ENCODE measurements at regions not wholly inside any gene's neighbourhood (a gene's known extent, or its start where the extent isn't known, plus 50 kb on each side); places are given as distances from the start of the nearest gene placed in this dataset.

DNA sequence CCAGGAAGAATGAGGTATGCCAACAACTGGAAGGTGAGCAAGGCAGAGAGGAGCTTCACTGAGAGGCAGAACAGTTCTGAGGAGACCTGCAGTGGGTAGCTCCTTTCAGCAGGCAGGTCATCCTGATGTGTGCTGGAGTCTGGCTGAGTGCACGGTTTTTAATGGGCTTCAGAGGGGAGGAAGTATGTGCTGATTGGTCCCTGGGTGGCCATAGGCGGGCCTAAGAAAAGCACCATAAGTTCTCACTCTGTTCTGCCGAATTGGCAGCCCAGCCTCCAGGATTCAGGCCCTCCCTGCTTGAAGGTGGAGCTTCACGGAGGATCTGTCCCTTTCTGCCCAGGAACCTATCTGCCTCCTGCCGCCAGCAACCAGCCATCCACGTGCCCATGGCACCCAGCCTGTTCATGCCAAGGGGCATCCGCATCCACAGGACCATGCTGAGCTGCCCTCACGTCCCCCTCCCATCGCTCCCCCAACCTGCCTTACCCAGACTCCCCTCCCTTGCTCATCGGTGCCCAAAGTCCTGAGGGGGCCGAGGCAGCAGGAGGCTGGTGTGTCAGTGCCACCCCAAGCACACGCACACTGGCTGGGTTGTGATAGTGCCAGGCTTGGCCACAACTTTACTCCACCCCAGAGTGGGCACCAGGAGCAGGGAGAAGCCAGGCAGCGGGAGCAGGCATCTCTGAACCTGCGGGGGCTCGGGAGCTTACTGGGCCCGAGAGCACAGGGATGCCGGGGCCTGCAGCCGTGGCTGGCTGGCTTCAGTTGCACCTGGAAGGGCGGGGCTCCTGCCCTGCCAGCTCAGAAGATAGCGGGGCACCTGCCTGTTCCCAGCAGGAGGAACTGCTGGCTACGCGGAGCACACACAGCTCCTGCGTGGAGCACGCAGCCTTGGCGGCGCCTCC lies 608.4 kb upstream of the FOXG1 start:
- TF ChIP-seq, protein P1, sequence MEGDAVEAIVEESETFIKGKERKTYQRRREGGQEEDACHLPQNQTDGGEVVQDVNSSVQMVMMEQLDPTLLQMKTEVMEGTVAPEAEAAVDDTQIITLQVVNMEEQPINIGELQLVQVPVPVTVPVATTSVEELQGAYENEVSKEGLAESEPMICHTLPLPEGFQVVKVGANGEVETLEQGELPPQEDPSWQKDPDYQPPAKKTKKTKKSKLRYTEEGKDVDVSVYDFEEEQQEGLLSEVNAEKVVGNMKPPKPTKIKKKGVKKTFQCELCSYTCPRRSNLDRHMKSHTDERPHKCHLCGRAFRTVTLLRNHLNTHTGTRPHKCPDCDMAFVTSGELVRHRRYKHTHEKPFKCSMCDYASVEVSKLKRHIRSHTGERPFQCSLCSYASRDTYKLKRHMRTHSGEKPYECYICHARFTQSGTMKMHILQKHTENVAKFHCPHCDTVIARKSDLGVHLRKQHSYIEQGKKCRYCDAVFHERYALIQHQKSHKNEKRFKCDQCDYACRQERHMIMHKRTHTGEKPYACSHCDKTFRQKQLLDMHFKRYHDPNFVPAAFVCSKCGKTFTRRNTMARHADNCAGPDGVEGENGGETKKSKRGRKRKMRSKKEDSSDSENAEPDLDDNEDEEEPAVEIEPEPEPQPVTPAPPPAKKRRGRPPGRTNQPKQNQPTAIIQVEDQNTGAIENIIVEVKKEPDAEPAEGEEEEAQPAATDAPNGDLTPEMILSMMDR (IDR thresholded peaks at IDR 0.05; ENCODE audit: insufficient read depth, low read length, poor library complexity, severe bottlenecking): no peak
- TF ChIP-seq EZH2phosphoT487 (conservative IDR thresholded peaks at IDR 0.05; ENCODE audit: low read length): no peak

All from SU-DHL-6 (cell line).